ENCODE measurements at regions not wholly inside any gene's neighbourhood (a gene's known extent, or its start where the extent isn't known, plus 50 kb on each side); places are given as distances from the start of the nearest gene placed in this dataset.
"Not testable (repeated sequence)": the region's sequence is repeated elsewhere in the genome, so short reads cannot be mapped to it uniquely, and the experiment has no call there.

GRCh38 chr15:79144290-79144689 is 53.7 kb upstream of the RASGRF1 start:
- not testable (repeated sequence) for TF ChIP-seq EZH2 (IDR thresholded peaks at IDR 0.05; ENCODE audit: low read length, unreplicated experiment); CTCF (conservative IDR thresholded peaks at IDR 0.05; ENCODE audit: low read depth, low read length)
